ENCODE measurements at regions not wholly inside any gene's neighbourhood (a gene's known extent, or its start where the extent isn't known, plus 50 kb on each side); places are given as distances from the start of the nearest gene placed in this dataset.

DNA sequence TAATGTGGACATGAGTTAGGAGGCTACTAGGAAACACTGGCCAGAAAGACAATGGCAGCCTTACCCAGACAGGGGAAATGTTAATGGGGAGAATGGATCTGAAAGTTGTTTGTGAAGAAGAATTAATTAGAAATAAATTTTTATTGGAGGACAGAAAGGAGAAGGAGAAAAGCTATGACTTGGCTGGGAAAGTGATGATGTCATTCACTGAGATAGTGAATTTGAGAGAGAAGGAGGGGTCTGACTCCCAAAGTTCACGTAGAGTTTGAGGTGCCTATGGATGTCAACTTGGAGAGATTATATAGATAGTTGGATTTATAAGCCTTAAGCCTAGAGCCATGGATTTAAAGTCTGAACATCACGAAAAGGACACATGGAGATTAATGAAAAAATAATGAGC lies 144.6 kb upstream of the ZNF521 start:
- TF ChIP-seq GATA3 (IDR thresholded peaks at IDR 0.05; ENCODE audit: low read depth, low read length) (no peak), GATA2 (IDR thresholded peaks at IDR 0.05; ENCODE audit: low read depth, low read length) (no peak)

Measured in SH-SY5Y (cell line).